ENCODE measurements at regions not wholly inside any gene's neighbourhood (a gene's known extent, or its start where the extent isn't known, plus 50 kb on each side); places are given as distances from the start of the nearest gene placed in this dataset.

DNA sequence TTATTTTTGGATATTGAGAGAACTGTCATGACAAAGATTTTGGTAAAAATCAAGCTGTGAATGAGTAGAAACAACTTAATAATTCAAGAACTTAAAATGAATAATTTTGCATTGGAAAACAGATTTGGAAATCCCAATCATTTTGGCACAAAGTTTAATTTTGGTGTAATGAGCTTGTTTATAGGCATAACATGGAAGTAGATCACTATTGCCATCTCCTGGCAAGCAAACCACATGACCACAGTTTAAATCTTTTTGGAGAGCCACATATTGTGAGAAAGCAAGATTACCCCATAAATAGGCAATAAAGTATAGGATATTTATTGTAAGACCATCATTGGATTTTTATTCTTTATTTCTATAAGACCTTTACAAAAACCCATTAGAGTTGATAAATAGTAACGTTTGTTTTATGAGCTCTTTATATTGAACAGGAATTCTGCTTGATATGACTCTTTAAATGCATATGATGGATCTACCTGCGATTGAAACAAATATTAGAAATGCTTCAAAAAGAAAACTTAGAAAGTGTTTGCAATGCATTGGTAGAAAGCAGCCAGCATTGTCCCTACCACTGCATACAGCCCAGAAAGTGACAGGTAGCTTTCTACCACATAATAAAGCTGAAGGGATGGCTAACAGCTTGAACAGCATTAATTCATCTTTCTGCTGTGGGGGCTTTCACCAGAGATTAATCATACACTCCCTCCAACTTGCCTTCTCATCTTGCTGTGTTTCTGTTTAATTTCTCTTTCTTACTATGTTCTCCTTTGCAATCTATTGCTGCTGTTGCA lies 766.8 kb downstream of the TBL1XR1 start:
- DNase-seq (ENCODE audit: low read depth): peak; percentile 29

DNA sequence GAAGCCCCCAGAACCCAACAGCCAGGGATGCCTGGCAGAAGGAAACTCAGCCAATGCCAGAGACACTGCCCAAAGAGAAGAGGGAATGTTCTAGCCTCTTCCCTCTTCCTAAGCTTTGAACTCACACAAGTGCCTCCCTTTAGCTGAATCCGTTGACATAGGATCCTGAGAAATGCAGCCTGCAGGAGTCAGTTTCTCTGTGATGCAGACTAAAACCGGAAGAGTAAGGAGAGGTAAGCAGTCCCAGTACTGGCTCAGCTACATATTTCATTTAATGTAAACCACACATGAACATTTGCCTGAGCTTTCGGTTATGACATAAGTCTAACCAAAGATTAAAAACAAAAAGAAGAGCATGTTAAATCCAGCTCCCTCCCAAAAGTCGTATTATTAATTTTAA lies 768.7 kb downstream of the TBL1XR1 start:
- DNase-seq (ENCODE audit: low read depth): no peak

DNA sequence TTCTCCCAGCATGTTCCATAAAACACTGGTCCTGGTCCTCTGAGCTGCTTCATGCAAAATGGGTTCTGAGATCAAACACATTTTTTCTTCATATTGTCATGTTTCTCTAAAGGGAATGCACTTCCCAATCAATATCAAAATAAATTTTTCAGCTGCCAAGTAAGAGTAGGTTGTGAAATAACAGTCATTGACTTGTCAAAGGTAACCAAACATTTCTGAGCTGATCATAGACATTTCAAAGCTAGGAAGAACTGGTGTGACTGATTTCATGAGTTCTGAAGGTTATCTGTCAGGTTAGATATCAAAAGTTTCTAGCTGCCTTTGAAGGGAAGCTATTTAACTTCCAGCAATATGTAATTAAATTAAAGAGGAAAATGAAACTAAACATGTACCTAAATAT lies 770.9 kb downstream of the TBL1XR1 start:
- DNase-seq (ENCODE audit: low read depth): no peak

DNA sequence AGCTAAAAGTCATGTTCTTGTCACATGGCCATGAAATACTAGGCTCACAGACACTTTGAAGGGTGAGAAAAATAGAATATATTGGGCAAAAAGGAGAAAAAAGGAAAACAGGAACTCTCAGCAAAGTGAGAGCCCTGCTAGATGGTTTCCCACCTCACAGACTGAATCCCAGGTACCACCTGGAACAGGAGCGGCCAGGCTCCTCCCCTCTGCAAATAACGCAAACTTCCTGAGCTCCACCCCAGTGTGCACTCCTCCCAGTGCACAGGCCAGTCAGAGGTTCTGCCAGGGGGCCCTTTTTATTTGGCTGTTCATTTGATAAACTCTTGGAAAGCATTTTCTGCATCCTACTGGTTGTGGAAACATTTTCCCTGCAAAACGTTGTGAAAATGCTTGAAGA lies 780.4 kb downstream of the TBL1XR1 start:
- DNase-seq (ENCODE audit: low read depth): no peak

DNA sequence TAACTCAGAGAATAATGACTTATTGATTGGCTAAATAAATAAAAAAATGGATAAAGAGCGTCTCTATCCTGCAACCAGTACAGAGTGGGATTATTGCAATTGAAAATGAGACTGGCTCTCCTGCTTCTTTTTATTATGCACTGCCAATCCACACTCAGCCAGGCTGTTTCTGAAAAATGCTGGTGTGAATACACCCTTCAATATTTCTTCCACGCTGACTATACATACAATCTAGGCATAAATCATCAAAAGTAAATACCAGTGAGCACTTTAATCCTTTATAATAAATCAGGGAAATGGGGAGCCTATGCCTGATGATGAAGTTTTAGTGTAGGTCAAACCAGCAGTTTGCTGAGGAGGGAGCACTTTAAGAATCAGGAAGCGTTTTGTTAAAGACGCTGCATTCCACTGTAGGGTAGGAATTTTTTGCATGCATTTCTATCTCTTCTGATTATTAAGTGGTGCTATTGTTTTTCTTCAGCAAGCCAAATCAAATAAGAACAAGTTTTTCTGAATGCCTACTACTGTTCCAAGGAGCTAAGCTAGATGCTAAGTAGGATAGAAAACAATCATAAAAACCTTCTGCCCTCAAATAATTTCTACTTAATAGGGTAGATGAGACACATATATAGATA lies 781.5 kb downstream of the TBL1XR1 start:
- DNase-seq (ENCODE audit: low read depth): no peak

DNA sequence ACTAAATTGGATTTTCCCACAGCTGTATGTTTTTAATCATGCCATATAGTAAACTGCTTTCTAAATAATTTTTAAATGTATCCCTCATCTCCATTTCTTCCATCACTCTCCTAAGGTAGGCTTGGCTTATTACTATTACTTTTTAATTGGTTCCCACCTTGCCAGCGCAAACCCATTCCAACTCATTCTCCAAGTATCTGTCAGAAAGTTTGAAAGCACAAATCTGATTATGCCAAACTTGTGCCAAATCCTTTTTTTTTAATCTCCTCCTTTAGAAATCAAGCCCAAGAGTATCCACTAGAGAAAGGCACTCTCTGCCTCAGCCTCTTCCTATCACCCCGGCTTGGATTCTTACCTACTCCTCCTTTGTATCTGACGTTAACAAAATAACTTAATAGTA lies 784.5 kb downstream of the TBL1XR1 start:
- DNase-seq (ENCODE audit: low read depth): no peak

DNA sequence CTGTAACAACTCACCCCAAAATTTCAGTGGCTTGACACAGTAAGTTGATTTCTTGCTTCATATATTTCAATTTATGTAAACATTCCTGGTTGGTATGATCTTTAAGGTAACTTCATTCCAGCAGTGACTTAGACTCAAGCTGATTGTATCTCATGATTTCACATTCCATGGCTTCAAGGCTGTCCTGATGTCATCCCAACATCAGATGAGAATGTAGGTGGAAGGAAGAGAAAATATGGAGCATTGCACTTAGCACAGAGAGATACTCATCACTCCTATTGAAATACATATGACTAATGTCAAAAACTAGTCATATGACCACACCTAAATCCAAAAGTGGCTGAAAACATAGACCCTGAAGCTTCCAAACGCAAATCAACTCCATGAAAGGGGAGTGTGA lies 793.8 kb downstream of the TBL1XR1 start:
- no peak for DNase-seq (ENCODE audit: low read depth)

DNA sequence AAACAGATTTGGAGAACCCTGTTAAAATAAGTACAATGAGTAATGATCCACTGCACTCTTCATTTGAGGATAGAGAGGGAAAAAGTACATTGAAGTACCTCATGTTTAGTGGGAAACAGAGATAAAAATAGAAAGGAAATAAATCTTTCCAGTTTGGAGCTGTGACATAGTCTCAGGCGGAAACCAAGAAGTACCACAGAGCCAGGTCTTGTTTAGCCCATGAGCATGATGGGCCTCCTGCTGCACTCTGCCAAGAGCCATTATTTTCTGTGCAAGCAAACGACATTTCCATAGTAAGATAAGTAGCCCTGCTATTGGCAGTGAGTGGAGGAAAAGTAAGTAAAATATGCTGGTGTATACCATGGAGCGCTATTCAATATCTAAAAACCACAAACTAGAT lies 796.1 kb downstream of the TBL1XR1 start:
- DNase-seq (ENCODE audit: low read depth): no peak

DNA sequence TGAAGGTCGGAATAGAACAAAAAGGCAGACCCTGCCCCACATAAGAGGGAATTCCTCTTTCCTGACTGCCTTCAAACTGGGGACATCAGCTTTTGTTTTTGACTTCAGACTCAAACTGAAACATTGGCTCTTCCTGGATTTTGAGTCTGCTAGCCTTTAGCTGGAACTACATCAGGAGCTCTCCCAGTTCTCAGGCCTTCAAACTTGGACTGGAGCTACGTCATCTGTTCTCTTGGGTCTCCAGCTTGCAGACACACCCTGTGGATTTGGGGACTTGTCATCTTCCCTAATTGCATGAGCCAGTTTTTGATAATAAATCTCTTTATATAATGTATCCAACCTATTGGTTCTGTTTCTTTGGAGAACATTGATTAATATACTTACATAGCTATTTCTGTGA lies 798.1 kb downstream of the TBL1XR1 start:
- no peak for DNase-seq (ENCODE audit: low read depth)

DNA sequence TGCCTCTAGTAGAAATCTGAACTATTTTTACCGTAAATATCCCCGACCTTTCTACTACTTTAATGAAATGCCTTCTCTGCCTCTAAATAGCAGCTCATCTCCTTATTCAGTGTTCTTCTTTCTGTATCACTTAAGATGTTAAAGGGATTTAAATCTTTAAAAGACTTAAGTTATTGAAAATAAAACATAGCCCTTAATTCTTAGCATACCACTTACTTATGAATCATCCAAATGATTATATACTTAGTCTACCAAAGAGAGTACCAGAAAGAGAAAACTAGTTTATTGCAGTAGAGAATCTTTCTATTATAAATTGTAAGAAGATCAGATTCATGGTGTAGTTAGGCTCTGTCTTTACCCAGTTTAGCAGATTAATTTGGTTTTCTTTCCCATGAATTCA lies 802.0 kb downstream of the TBL1XR1 start:
- no peak for DNase-seq (ENCODE audit: low read depth)

DNA sequence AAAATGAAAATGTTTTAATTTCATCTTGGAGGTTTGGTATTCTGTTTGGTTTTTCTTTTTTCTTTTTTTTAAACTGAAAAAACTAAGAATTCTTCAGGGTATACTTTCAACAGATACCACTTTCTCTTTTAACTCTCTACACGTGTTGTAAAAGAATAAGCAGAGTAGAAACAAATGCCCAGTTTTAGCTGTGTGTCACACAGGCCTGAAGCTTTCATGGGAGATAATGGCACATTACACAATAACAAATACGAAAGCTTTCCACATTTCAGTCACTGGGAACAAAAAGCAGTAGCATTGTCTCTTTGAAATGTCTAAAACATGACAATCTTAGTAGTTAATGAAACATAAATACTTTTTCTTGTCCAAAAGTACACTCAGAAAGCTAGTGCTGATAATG lies 818.5 kb downstream of the TBL1XR1 start:
- DNase-seq (ENCODE audit: low read depth): no peak

DNA sequence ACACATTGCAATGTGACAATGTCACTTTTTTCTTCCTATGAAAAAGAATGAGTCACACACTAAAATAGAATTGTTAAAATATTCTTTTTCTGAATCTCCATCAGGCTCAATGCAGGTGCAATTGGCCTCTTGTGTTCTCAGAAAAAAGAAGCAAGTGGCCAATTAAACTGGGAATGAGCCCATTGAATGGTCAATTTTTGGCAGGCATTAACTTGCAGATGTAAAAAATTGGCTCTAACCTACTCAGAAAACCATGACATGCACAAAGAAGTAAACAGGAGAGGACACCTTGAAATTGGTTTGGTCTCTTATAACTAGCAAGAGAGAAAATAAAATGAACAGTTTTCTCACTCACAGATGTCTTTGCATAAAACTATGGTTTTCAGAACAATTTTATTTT lies 820.8 kb downstream of the TBL1XR1 start:
- DNase-seq (ENCODE audit: low read depth): no peak

DNA sequence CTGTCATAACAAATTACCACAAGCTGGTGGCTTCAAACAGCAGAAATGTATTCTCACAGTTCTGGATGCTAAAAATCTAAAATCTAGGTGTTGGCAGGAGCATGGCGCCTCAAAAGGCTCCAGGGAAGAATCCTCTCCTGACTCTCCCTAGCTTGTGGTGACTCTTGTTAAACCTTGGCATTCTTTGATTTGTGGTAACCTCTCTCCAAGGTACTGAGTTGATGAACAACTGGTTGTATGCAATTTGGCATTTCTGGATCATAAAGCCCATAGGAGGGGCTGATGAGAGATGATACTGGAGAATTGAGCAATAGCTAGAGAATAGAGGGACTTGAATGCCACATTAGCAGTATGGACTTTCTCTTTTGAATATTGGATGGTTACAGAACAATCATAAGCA lies 821.8 kb downstream of the TBL1XR1 start:
- no peak for DNase-seq (ENCODE audit: low read depth)

DNA sequence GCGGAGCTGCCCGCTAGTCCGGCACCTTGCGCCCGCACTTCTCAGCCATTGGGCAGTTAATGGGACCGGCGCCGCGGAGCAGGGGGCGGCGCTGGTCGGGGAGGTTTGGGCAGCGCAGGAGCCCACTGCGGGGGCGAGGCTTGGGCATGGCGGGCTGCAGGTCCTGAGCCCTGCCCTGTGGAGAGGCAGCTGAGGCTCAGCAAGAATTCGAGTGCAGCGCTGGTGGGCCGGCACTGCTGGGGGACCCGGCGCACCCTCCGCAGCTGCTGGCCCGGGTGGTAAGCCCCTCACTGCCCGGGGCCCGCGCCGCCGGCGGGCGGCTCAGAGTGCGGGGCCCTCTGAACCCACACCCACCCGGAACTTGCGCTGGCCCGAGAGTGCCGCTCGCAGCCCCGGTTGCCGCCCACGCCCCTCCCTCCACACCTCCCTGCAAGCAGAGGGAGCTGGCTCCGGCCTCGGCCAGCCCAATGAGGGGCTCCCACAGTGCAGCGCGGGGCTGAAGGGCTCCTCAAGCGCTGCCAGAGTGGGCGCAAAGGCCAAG lies 835.0 kb downstream of the TBL1XR1 start:
- no peak for DNase-seq (ENCODE audit: low read depth)

DNA sequence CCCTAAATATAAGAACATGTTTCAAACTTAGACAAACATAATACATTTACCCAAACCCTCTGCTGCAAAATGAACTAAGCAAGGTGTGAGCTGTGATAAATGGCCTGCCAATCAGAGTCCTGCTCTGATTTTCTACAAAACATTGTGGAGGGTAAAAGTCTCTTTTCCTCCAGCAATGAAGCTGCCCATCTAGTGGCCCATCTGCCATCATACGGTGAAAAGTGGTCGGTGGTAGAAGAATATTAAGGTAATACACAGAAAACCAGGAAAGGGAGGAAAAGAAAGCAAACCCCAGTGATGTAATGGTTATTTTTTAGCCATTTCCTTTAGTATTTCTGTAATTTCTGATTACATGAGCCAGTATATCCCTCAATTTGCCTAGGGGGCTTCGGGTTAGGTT lies 838.1 kb downstream of the TBL1XR1 start:
- no peak for DNase-seq (ENCODE audit: low read depth)

DNA sequence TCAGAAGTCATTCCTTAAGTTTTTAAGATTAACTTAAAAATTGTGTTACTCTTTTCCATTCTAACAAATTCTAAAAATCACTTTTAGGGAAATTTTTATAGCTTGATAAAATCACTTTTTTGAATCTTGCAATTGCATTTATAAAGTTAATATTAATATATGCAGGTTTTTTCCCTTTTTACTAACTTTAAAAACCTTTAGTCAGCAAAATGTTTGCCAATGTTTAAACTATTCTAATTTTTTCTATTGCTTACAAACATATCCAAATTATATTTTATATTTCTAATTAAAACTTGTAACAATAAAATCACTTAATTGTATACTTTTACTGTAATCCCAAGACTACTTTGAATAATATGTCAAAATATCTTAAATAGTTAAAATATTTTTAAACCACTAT lies 839.4 kb downstream of the TBL1XR1 start:
- DNase-seq (ENCODE audit: low read depth): no peak

DNA sequence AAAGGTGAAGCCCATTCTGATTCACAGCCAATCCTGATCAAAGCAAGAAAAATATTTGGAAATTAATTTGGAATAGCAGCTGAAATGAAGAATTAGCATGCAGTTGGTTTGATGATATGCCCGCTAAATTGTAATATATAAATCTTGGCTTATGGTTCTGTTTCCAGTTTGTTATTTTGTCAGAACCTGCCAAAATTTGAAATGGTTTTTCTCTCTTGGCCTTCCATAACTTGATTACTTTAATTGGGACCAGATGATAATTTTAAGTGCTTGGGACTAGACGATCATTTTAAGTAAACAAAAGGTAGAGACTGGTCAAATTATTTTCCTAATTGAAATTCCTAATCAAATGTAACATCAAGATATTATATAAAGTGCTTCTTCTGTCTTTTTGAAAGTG lies 842.4 kb downstream of the TBL1XR1 start:
- no peak for DNase-seq (ENCODE audit: low read depth)

DNA sequence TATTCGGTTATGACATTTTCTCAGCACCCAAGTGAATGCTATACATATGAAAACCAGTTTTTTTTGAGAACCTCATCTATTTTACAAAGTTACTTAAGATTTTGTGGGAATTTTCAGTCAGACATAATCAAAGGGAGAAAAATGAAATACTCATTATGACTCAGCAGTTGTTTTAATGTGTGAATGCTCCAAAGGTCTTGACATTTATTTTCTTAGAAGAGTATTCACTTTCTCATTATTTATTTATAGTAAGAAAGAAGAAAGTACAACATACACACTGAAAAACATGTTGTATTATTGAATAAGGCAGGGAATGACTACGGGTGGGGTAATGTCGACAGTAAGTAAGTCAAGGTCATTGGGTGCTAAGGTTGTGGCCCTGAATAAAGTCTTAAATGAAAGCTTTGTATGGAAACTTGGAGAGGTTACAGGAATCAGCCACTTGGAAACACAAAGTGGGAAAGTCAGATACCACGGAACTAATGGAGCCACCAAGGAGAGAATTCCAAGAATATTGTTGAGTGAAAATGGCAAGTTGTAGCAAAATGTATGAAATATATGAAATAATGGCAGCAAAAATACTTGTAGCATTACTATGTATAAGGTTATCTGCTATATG lies 844.5 kb downstream of the TBL1XR1 start:
- DNase-seq (ENCODE audit: low read depth): no peak

DNA sequence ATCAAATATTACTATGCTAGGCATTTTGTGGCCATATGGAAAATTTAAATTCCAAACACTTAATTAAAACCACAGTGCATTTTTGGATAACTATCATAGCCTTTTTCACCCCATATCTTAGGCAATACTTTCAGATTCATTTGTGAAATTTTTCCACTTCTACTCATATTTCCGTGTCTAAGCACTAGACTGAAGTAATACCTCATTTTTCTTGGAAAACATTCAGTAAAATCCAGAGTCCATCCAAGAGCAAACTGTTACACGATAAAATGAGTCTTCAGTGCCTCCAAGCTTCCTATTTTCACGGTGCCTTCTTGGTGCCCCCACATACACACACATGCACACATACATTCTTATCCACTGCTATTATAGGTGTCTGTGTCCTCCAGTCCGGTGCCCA lies 845.9 kb downstream of the TBL1XR1 start:
- DNase-seq (ENCODE audit: low read depth): no peak

DNA sequence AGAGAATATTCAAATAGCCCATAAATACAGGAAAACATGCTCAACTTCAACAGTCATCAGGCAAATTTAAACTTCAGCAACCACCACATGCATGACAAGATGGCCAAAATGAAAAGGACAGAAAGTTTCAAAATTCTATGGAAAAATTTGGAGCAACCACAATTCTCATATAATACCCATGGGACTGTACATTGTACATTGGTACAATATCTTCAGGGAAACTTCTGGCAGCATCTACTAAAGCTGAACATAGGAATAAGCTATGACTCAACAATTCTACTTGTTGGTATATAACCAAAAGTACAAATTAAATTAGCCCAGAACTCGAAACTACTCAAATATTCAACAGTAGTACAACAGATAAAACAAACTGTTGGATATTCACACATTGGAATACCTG lies 847.6 kb downstream of the TBL1XR1 start:
- no peak for DNase-seq (ENCODE audit: low read depth)

DNA sequence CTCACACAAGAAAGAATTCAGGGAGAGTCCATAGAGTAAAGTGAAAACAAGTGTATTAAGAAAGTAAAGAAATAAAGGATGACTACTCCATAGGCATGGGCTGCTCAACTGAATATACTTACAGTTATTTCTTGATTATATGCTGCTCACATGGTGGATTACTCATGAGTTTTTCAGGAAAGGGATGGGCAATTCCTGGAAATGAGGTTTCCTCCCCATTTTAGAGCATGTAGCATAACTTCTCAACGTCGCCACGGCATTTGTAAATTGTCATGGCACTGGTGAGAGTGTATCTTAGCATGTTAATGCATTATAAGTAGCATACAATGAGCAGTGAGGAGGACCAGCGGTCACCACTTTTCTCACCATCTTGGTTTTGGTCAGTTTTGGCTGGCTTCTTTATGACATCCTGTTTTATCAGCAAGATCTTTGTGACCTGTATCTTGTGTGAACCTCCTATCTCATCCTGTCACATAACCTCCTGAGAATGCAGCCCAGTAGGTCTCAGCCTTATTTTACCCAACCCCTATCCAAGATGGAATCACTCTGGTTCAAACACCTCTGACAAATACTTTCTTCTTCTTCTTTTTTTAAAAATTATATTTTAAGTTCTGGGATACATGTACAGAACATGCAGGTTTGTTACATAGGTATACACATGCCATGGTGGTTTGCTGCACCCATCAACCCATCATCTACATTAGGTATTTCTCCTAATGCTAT lies 849.7 kb downstream of the TBL1XR1 start:
- DNase-seq (ENCODE audit: low read depth): no peak

DNA sequence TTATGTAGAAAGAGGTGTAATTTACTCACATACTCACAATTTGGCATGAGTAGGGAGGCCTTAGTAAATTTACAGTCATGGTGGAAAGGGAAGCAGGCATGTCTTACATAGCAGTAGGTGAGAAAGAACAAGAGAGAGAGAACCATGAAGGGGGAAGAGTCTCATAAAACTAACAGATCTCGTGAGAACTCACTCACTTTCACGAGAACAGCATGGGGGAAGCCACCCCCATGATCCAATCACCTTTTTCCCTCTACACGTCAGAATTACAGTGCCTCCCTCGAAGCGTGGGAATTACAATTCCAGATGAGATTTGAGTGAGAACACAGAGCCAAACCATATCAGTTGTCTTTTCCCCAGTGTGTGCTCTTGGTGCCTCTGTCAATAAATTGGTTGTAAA lies 855.3 kb downstream of the TBL1XR1 start:
- DNase-seq (ENCODE audit: low read depth): no peak

DNA sequence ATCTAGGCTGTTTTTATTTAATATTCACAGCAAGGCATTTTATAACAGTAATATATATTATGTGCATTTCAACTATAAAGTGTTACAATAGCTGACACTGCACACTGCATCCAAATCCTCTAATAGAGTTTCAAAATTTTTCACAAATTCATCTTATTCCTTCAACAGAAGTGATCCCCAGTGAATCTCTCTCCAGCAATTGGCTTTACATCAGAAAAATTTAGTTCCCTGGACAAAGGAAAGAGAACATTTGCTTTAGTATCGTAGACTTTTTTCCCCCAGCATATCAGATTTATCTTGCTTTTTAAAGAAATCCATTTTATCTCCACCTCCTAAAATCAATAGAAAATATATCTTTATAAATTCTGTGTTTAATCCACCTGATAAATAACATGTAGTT lies 868.6 kb downstream of the TBL1XR1 start:
- no peak for DNase-seq (ENCODE audit: low read depth)

Measured in ELR (cell line).